HG02884 (cell line): ENCODE measurements at regions not wholly inside any gene's neighbourhood (a gene's known extent, or its start where the extent isn't known, plus 50 kb on each side); places are given as distances from the start of the nearest gene placed in this dataset.

Experiments
- ATAC-seq: cut with Tn5 transposase; IDR thresholded peaks from one replicate; pipeline ENCODE4 v1.9.1; 2021; ENCODE audit warnings: mild to moderate bottlenecking, moderate library complexity; ENCODE audit not compliant: unreplicated experiment

- ATAC-seq, result no peak
Observed at GRCh38 chr9:28781481-28781880, 1208.2 kb upstream of the C9orf72 start.

GRCh38 chr9:28782630-28783029 is 1209.3 kb upstream of the C9orf72 start:
- no peak for ATAC-seq

GRCh38 chr9:28792716-28793115 is 1219.4 kb upstream of the C9orf72 start:
- no peak for ATAC-seq

GRCh38 chr9:28799876-28800275 is 1226.6 kb upstream of the C9orf72 start:
- ATAC-seq, result no peak

- ATAC-seq, result no peak
Observed at GRCh38 chr9:28801144-28801799, 1228.0 kb upstream of the C9orf72 start.

- no peak for ATAC-seq
Observed at GRCh38 chr9:28805197-28805596, 1231.9 kb upstream of the C9orf72 start.

- no peak for ATAC-seq
Observed at GRCh38 chr9:28808042-28808441, 1234.8 kb upstream of the C9orf72 start.

- no peak for ATAC-seq
Observed at GRCh38 chr9:28810388-28811075, 1237.3 kb upstream of the C9orf72 start.

DNA sequence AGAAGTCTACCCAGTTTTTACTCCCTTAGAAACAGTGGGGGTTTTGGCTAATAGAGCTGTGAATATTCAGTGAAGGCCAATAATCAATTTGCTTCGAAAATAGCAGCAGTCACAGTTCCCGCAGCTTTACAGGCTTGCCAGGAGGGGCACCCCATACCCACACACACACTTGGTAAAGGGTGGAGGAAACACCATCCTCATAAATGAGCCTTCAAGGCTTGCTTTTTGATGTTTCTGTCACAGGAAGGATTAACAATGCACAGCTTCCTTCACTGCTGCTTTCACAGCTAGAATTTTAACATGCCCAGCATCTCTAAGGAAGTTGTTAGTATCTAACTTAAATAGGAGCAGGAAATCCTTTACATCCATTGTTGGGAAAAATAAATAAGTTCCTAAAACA is 1247.5 kb upstream of the C9orf72 start:
- no peak for ATAC-seq

- no peak for ATAC-seq
Observed at GRCh38 chr9:28821240-28821639, 1248.0 kb upstream of the C9orf72 start.

- no peak for ATAC-seq
Observed at GRCh38 chr9:28824432-28824963, 1251.2 kb upstream of the C9orf72 start.

DNA sequence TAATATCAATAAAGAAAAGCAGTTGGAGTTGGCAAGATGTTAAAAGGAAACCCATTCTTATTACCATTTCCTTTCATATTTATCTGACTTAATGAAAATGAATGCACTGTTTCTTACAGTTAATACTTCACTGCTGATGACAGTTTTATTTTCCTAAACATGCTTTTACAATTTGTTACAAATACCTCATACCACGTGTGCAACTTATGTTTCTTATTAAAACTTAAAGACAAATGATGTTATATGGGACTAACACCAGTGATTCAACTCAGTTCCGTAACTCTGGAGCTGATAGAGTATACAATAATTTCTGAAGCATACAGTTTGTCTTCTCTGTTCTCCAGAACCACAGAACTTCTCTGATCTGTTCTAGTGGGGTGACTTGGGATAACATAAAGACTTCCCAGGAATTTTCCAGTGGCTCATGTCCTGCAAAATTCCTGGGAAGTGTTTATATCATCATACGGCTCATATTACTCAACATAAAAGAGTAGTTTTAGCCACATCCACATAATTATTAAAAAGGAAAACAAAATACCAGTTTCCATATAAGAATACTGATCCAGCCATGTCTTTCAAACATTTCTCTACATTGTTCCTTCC is 1259.0 kb upstream of the C9orf72 start:
- no peak for ATAC-seq

DNA sequence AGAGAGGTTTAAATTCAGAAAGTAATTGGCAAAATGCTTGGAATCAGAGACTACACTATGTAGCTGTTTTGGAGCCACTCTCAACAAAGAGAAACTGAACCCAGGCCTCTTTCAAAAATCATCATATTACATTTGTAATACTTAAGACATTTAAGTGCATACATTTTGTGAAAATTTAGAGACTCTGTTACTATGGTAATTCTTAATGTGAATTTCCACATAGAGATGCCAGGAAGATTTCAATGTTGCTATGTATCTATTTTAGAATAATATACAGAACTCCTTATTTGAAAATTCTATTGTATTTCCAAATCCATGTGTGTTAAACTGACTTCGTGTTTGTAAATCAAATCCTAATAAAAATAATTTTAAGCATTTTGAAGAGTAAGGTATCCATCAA is 1260.9 kb upstream of the C9orf72 start:
- ATAC-seq, result no peak

DNA sequence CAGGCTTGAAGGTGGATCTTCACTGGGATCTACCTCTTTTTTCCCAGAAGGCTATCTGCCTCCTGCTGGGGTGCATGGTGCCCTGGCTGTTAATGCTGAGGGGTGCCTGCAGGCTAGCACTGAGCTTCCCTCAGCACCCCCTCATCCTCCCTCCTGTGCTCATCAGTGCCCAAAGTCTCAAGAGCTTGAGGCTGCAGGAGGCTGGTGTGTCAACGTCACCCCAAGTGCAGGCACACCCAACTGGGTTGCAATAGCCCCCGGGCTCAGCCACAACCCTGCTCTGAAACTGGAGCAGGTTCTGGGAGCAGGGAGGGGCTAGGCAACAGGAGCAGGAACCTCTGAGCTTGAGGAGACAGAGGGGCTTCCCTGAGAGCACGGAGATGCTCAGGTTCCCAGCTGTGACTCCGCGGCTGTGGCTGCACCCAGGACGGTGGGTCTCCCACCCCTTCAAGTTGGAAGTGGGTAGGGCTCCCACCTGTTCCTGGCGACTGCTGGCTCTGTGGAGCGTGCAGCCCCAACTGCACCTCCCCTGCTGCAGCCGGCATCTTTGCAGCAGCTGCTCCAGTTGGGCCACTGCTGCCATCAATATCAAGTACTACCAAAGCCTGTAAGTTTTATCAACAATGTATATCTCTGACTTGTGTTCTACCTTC is 1266.6 kb upstream of the C9orf72 start:
- ATAC-seq, result no peak

DNA sequence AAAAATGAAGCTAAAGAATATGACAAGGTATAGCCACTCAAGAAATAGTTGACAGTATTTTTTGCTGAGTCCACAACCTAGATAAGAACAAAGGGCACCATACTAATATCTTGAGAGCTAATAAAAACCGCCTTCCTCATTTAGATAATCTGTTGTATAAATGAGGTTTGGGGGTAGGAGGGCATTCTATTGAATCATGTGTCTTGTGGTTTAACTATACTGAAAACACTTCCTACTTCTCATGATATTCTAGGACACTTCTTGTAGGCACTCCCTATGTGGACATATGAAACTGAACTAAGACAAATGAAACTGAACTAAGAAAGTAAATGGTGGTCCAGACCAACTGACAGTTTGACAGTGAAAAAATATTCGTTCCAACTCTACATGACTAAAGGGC is 1268.5 kb upstream of the C9orf72 start:
- no peak for ATAC-seq

- ATAC-seq, result no peak
Observed at GRCh38 chr9:28847331-28847730, 1274.0 kb upstream of the C9orf72 start.

GRCh38 chr9:28848671-28849070 is 1275.4 kb upstream of the C9orf72 start:
- ATAC-seq, result no peak

DNA sequence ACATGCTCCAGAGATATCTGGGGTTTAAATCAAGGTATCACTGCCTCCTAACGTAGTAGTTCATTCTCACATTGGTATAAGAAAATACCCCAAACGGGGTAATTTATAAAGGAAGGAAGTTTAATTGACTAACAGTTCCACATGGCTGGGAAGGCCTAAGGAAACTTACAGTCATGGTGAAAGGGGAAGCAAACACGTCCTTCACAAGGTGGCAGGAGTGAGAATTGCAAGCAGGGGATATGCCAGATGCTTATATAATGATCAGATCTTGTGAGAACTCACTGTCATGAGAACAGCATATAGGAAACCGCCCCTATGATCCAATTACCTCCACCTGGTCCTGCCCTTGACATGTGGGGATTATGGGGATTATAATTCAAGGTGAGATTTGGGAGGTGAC is 1280.2 kb upstream of the C9orf72 start:
- no peak for ATAC-seq

DNA sequence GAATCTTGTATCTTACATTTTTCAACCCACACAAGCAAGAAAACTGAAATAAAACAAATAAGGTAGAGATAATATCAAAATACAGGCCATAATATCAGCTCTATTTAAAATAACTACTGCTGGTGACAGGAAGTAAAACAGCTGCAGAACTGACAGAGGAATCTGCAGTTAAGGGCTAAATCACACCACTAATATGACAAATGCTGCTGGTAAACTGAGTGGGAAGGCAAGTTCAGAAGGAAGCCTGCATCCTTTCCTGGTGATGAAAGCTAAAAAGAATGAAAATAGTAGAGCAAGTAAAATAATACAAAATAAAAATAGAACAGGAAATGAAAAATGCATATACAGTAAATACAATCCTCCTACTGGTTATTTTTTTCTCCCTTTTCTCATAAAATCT is 1293.7 kb upstream of the C9orf72 start:
- no peak for ATAC-seq

GRCh38 chr9:28868228-28868990 is 1295.1 kb upstream of the C9orf72 start:
- ATAC-seq, result no peak

DNA sequence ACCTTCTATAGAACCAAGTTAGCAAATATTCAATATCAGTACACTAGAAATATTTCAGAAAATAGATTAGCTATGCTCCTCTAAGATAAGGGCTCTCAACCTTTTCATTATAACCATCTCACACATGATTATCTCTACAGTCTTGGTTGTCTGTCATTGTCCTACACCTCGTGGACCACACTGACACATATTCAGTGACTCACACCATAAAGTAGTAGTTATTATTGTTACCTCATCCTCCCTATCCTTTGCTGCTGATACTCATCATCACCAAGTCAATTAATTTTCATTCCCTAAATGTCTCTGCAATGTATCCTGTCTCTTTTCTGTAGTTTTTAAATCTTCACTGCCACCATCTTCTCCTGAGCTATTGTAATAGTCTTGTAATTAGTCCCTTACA is 1309.2 kb upstream of the C9orf72 start:
- ATAC-seq, result no peak
